ENCODE measurements at regions not wholly inside any gene's neighbourhood (a gene's known extent, or its start where the extent isn't known, plus 50 kb on each side); places are given as distances from the start of the nearest gene placed in this dataset.

- Mint-ChIP-seq H3K4me1 (no peaks in the 10 kb centered on the region), H3K9me3 (peaks cover 12 to 23% of the 10 kb centered on the region in 2 donors), H3K27me3 (ENCODE audit: low read depth in 2 of 2) (no peaks in the 10 kb centered on the region), H3K36me3 (no peaks in the 10 kb centered on the region), H3K4me3 (no peak overlapping the region), H3K27ac (no peak overlapping the region)
- WGBS (ENCODE audit: insufficient coverage), result 40% methylated on average over 6 of the region's 8 CpGs
- Histone ChIP-seq H3K4me3 (ENCODE audit: low read length) (no peak overlapping the region), H3K27me3 (ENCODE audit: control insufficient read depth, insufficient read depth, low read length) (no peaks in the 10 kb centered on the region), H3K9me3 (ENCODE audit: control insufficient read depth, insufficient read depth, low read length) (no peaks in the 10 kb centered on the region), H3K4me1 (ENCODE audit: control insufficient read depth, insufficient read depth, low read length) (no peaks in the 10 kb centered on the region), H3K36me3 (ENCODE audit: control insufficient read depth, insufficient read depth, low read length) (no peaks in the 10 kb centered on the region), H3K27ac (ENCODE audit: low read length) (no peak overlapping the region)
- intact Hi-C loops (cut with micrococcal nuclease), result no loop called here
- no peak for DNase-seq
- no peak for ATAC-seq
- no peak for TF ChIP-seq CTCF (IDR thresholded peaks at IDR 0.05)
Measured at GRCh38 chr5:166881802-166882201, 1409.6 kb upstream of the WWC1 start.

GRCh38 chr5:166883016-166883415, 1408.4 kb upstream of the WWC1 start:
- Mint-ChIP-seq H3K27me3 (ENCODE audit: low read depth in 2 of 2) (no peaks in the 10 kb centered on the region), H3K9me3 (peaks cover 13 to 19% of the 10 kb centered on the region in 2 donors), H3K4me1 (no peaks in the 10 kb centered on the region), H3K36me3 (no peaks in the 10 kb centered on the region), H3K27ac (no peak overlapping the region), H3K4me3 (no peak overlapping the region)
- Histone ChIP-seq H3K27ac (ENCODE audit: low read length) (no peak overlapping the region), H3K27me3 (ENCODE audit: control insufficient read depth, insufficient read depth, low read length) (no peaks in the 10 kb centered on the region), H3K4me1 (ENCODE audit: control insufficient read depth, insufficient read depth, low read length) (no peaks in the 10 kb centered on the region), H3K9me3 (ENCODE audit: control insufficient read depth, insufficient read depth, low read length) (no peaks in the 10 kb centered on the region), H3K36me3 (ENCODE audit: control insufficient read depth, insufficient read depth, low read length) (no peaks in the 10 kb centered on the region), H3K4me3 (ENCODE audit: low read length) (no peak overlapping the region)
- TF ChIP-seq CTCF (IDR thresholded peaks at IDR 0.05), result no peak
- 88% methylated on average over 2 of the region's 4 CpGs for WGBS (ENCODE audit: insufficient coverage)
- no peak for ATAC-seq
- DNase-seq, result no peak
- intact Hi-C loops (cut with micrococcal nuclease), result no loop called here

GRCh38 chr5:166898166-166898565, 1393.3 kb upstream of the WWC1 start:
- no peak for TF ChIP-seq CTCF (IDR thresholded peaks at IDR 0.05)
- H3K4me1 ChIP-seq (ENCODE audit: control insufficient read depth, insufficient read depth, low read length), result no peaks in the 10 kb centered on the region
- H3K27ac Mint-ChIP-seq, result no peak overlapping the region
- H3K27me3 Mint-ChIP-seq (ENCODE audit: low read depth in 2 of 2), result no peaks in the 10 kb centered on the region
- no peaks in the 10 kb centered on the region for H3K36me3 ChIP-seq (ENCODE audit: control insufficient read depth, insufficient read depth, low read length)
- H3K4me1 Mint-ChIP-seq, result no peaks in the 10 kb centered on the region
- 81% methylated on average over 6 of the region's 6 CpGs for WGBS (ENCODE audit: insufficient coverage)
- no peak for DNase-seq
- H3K27me3 ChIP-seq (ENCODE audit: control insufficient read depth, insufficient read depth, low read length), result no peaks in the 10 kb centered on the region
- no peak for ATAC-seq
- peaks cover 7% of the 10 kb centered on the region for H3K36me3 Mint-ChIP-seq
- no peak overlapping the region for H3K27ac ChIP-seq (ENCODE audit: low read length)
- H3K4me3 Mint-ChIP-seq, result no peak overlapping the region
- no peaks in the 10 kb centered on the region for H3K9me3 ChIP-seq (ENCODE audit: control insufficient read depth, insufficient read depth, low read length)
- H3K4me3 ChIP-seq (ENCODE audit: low read length), result no peak overlapping the region
- intact Hi-C loops (cut with micrococcal nuclease), result no loop called here
- H3K9me3 Mint-ChIP-seq, result peaks cover 12 to 17% of the 10 kb centered on the region in 2 donors

DNA sequence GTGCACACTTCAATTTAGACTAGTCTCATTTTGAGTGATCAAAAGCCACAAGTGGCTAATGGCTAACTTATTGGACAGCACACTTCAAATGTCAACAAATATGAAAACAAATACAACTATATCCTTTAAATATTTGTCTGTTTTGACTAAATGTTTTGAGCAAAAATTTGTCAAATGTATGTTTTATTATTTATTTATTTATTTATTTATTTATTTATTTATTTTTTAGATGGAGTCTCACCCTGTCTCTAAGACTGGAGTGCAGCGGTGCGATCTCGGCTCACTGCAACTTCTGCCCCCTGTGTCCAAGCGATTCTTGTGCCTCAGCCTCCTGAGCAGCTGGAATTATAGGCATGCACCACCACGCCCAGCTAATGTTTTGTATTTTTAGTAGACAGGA, 1392.1 kb upstream of the WWC1 start:
- H3K4me3 Mint-ChIP-seq, result no peak overlapping the region
- DNase-seq (no peak), ATAC-seq (no peak)
- Histone ChIP-seq H3K9me3 (ENCODE audit: control insufficient read depth, insufficient read depth, low read length) (no peaks in the 10 kb centered on the region), H3K27ac (ENCODE audit: low read length) (no peak overlapping the region), H3K4me3 (ENCODE audit: low read length) (no peak overlapping the region), H3K36me3 (ENCODE audit: control insufficient read depth, insufficient read depth, low read length) (no peaks in the 10 kb centered on the region), H3K27me3 (ENCODE audit: control insufficient read depth, insufficient read depth, low read length) (no peaks in the 10 kb centered on the region), H3K4me1 (ENCODE audit: control insufficient read depth, insufficient read depth, low read length) (no peaks in the 10 kb centered on the region)
- H3K27ac Mint-ChIP-seq, result no peak overlapping the region
- no peak for TF ChIP-seq CTCF (IDR thresholded peaks at IDR 0.05)
- no peaks in the 10 kb centered on the region for H3K27me3 Mint-ChIP-seq (ENCODE audit: low read depth in 2 of 2)
- WGBS (ENCODE audit: insufficient coverage), result 89% methylated on average over 5 of the region's 5 CpGs
- H3K9me3 Mint-ChIP-seq, result peaks cover 9 to 15% of the 10 kb centered on the region in 2 donors
- intact Hi-C loops (cut with micrococcal nuclease), result no loop called here
- H3K4me1 Mint-ChIP-seq, result no peaks in the 10 kb centered on the region
- H3K36me3 Mint-ChIP-seq, result peaks cover 7% of the 10 kb centered on the region

Measured in natural killer cell (primary cell).